HG03045 (cell line): ENCODE measurements at regions not wholly inside any gene's neighbourhood (a gene's known extent, or its start where the extent isn't known, plus 50 kb on each side); places are given as distances from the start of the nearest gene placed in this dataset.
"Not testable (repeated sequence)": the region's sequence is repeated elsewhere in the genome, so short reads cannot be mapped to it uniquely, and the experiment has no call there.

Source experiments
- ATAC-seq: cut with Tn5 transposase; IDR thresholded peaks from one replicate; pipeline ENCODE4 v1.9.1; 2021; ENCODE audit warnings: mild to moderate bottlenecking, moderate library complexity; ENCODE audit not compliant: unreplicated experiment

DNA sequence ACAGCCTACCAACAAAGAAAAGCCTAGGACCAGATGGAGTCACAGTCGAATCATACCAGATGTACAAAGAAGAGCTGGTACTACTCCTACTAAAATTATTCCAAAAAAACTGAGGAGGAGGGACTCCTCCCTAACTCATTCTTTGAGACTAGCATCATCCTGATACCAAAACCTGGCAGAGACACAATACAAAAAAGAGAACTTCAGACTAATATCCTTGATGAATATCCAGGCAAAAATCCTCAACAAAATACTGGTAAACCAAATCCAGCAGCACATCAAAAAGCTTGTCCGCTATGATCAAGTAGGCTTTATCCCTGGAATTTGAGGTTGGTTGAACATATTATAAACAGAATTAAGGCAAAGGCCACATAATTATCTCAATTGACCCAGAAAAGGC lies 900.4 kb upstream of the ARRDC3 start:
- no peak for ATAC-seq

DNA sequence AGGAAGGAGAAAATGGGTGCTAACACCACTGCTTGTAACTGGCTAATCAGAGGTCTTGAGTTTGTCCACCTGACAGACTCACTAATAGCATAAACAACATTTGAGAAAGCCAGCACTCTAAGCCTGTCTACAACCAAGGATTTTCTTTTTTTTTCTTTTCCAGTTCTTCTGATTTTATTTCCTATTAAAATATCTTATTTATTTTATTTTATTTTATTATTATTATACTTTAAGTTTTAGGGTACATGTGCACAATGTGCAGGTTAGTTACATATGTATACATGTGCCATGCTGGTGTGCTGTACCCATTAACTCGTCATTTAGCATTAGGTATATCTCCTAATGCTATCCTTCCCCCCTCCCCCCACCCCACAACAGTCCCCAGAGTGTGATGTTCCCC lies 888.6 kb upstream of the ARRDC3 start:
- not testable (repeated sequence) for ATAC-seq

DNA sequence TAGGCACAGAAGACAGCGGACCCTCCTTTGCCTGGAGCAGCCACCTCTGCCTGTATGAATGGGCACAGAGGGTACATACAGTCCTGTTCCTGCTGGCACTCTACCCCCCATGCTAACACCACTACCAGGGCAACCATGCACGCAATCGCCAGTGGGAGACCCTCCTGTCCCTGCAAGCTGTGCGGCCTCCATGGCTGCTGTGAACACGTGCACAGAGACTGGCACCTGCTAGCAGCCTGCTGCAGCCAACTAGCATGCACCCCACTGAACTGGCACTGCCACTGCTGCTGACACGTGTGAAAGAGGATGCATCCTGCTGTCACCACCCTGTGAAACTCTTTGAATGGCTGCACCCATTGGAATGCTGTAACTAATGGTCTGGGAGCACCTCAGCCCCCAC lies 885.2 kb upstream of the ARRDC3 start:
- no peak for ATAC-seq

DNA sequence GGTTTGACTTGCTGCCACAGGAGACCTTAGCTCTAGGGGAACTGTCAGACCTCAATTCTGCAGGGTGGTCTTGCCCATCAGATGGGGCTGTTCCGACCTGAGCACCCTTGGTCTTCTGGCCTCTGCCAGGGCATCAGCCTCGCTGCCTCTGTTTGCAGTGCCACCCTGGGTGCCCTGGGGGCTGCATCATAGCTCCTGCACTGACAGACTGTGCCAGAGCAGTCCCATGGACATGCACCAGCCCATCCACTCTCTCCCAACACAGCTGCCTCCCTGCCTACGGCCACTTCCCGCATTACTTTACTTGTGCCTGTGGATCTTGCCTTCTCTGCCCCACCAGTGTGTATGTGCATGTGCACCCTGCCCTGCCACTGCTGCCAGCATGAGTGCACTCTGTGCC lies 884.7 kb upstream of the ARRDC3 start:
- no peak for ATAC-seq

DNA sequence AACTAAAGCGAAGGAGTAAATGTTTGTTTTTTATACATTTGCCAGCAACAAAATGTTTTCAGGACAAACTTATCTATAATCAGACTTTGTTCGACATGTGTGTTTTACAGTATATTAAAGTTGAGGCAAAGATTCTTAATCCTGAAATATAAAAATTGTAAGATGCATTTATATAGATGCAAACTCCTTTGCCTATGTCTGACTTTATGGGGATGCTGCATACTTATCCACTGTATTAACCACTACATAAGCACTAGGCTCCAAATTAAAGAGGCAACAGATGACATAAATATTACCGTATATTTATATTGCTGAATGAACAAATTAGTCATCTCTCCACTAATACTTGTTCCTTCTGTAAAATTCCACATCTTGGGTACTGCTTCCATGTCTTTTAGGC lies 882.7 kb upstream of the ARRDC3 start:
- no peak for ATAC-seq

DNA sequence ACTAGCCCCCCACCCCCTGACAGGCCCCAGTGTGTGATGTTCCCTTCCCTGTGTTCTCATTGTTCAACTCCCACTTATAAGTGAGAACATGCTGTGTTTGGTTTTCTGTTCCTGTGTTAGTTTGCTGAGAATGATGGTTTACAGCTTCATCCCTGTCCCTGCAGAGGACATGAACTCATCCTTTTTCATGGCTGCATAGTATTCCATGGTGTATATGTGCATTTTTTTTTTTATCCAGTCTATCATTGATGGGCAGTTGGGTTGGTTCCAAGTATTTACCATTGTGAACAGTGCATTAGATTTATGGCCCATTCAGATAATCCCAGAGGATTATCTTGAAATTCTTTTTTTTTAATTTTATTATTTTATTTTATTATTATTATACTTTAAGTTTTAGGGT lies 872.5 kb upstream of the ARRDC3 start:
- not testable (repeated sequence) for ATAC-seq

DNA sequence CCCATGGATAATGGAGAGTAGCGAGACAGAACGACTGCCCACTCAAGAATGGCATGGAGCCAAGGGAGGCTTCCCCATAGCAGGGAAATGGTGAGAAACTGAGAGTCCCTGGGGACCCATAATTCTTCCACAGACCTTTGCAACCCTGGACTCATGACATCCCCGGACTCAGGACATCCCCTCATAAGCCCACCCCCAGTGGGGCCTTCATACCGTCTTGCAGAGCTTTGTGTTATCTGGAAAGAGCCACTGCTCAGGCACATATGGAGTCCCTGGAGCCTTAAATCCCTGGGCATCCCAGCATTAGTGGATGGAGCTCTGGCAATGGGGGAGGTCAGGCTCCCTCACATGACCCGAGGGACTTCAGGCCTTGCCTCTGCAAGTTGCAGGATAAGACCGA lies 865.4 kb upstream of the ARRDC3 start:
- no peak for ATAC-seq

DNA sequence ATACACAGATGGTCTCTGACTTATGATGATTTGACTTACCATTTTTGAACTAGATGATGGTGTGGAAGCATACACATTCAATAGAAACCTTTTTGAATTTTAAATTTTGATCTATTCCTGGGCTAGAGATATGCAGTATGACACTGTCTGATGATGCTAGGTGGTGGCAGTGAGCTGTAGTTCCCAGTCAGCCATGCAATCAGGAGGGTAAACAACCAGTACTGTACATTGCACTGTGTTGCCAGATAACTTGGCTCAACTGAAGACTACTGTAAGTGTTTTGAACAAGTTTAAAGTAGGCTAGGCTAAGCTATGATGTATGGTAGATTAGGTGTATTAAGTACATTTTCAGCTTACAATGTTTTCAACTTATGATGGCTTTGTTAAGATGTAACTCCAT lies 859.1 kb upstream of the ARRDC3 start:
- ATAC-seq = no peak

DNA sequence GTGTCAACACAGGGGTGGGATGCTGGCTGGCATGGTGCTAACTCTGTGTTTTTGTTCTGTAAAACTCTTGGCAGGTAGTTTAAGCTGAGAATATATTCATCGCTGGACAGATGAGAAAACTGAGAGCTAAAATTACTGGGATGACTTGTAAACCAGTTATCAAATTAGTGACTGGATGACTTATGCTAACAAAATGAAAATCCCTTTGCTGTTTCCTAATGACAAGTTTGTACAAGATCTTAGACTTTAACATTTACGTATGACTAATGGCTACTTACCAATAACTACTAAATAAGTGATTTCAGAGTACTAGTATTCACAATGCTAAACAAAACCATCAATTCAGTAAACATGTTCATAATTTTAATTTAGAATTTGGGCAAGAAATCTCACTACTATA lies 854.8 kb upstream of the ARRDC3 start:
- no peak for ATAC-seq

DNA sequence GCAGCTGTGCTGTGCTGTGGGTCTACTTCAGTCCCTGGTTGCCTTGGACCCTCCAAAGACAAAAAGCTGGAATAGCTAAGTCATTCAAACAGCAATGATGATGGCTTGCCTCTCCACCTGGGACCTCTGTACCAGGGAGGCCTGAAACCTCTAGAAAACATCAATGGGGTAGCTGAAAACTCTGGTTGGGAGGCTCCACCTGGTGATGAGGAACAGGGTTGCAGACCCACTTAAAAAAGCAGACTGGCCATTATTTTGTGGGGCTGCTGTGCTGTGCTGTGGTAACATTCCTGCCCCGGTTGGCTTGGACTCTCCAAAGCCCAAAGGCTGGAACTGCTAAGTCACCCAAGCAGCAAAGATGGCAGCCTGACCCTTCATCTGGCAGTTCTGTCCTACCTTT lies 839.3 kb upstream of the ARRDC3 start:
- ATAC-seq = no peak

DNA sequence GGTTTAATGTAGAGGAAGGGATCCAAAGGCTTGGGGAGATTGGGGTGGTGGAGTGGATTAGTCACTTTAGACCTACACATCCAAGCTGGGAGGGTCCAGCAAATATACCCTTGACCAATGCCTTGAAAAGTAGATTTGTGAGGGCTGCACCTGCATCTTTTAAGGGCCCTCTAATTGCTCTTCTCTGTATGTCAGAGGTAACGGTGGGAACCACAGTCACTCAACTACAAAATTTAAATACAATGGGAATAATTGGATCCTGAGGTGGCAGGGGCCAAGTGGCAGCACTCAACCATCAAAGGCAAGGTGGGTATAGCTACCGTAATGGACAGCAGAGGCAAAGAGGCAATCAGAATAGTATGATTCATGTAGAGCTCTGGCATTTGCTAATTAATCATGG lies 833.7 kb upstream of the ARRDC3 start:
- not testable (repeated sequence) for ATAC-seq

DNA sequence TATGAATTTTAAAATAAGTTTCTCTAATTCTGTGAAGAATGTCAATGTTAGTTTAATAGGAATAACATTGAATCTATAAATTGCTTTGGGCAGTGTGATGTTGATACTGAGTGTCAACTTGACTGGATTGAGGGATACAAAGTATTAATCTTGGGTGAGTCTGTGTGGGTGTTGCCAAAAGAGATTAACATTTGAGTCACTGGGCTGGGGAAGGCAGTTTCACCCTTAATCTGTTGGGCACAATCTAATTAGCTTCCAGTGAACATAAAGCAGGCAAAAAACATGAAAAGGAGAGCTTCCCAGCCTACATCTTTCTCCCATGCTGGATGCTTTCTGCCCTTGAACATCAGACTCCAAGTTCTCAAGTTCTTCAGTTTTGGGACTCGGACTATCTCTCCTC lies 832.0 kb upstream of the ARRDC3 start:
- no peak for ATAC-seq

DNA sequence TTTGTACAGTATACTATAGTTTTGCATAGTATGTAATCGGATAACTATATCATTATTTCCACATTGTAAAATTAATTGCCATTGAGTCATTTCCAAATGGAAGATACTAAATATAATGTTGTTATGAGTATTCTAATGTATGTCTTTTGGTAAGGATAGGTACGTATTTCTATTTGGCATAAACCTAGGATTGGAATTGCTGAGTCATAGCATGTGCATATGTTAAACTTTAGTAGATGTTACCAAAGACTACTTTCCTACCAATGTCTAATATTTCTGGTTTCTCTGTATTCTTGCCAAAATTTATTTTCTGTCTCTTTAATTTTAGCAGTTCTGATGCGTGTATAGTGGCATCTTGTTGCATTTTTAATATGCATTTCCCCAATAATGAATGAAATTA lies 825.1 kb upstream of the ARRDC3 start:
- ATAC-seq = no peak

DNA sequence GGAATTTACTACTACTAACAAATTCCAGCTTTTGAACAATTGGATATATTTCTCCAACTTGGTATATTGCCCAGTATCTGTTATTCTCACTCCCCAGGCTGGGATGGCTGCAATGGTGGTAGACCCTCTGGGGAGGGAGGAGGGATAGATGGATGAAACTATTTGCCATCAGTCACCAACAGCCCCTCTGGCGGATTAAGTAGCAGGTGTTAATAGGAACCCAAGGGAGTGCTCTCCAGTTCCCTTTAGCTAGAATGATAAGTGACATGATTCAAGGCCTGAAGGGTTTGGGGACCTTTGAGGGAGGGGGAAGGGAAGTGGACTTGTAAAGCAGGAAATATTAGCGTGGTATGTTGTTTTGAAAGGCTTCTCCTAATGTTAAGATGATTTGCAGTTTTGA lies 824.0 kb upstream of the ARRDC3 start:
- no peak for ATAC-seq

DNA sequence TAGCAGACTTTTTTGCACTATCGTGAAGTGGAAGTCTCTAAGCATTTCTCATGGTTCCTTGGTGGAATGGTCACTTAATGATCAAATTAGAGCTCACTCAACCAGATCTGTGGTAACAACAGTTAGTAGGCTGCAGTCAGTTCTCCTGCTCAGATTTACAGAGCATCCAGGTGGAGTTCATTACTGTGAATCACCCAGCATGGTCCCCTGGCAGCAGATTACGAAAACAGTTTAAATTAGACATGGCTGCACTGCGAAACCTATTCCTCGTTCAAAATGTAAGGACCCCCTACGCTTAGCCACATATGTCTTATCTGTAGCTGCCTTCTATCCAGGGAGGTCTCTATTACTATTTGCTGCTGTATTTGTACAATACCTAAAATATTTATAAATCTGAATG lies 823.6 kb upstream of the ARRDC3 start:
- no peak for ATAC-seq

DNA sequence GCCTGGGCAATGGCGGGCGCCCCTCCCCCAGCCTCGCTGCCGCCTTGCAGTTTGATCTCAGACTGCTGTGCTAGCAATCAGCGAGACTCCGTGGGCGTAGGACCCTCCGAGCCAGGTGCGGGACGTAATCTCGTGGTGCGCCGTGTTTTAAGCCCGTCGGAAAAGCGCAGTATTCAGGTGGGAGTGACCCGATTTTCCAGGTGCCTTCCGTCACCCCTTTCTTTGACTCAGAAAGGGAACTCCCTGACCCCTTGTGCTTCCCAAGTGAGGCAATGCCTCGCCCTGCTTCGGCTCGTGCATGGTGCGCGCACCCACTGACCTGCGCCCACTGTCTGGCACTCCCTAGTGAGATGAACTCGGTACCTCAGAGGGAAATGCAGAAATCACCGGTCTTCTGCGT lies 815.9 kb upstream of the ARRDC3 start:
- ATAC-seq = not testable (repeated sequence)

DNA sequence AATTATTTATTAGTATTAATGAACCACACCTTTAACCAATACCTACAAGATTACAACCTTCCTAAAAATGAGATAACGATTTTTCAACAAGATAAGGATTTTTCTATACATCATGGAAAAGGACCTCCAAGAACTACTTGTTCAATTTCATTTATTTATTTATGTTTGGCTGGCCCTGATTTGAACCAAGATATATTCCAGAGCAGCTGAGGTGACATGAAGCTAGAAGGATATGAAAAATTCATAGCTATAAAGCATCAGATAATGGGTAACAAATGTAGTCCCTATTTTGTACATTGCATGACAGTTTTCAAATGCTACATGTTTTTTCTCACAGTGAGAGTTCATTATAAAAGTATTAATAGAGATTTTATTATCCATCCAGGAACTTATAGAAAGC lies 798.5 kb upstream of the ARRDC3 start:
- no peak for ATAC-seq

DNA sequence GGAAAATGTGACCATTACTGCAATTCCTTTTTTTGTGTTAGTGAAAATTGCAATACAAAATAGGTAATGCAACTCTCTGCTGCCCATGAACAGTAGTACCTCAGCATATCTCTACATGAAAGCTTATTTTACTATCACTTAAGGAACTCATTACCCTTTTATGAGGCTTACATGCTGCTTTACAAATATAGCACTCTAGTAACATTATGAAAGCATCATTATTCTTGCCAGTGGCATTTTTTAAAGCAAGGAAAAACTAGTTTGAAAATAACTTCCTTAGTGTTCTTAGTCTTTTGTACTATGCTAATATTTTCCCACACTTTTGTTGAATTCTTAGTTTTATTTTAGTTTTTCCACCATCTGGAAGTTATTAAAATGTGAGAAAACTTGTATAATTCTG lies 797.3 kb upstream of the ARRDC3 start:
- no peak for ATAC-seq

DNA sequence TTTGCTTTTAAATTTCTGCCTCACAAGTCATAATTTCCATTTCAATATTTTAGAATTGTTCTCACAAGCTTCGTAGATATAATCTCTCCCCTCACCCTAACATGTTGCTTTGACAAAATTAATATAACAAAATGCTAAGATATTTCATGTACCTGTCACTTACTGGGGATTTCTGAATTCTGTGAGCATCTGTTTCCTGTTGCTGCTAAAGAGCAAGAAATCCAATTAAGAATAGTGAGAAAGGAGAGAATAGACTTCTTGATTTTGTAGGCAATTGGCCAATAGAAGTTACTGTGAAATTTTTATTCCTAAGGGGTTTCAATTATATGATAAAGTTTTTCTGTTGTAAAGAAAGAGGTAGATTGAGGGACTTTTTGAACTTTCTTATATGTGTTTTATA lies 796.5 kb upstream of the ARRDC3 start:
- no peak for ATAC-seq

DNA sequence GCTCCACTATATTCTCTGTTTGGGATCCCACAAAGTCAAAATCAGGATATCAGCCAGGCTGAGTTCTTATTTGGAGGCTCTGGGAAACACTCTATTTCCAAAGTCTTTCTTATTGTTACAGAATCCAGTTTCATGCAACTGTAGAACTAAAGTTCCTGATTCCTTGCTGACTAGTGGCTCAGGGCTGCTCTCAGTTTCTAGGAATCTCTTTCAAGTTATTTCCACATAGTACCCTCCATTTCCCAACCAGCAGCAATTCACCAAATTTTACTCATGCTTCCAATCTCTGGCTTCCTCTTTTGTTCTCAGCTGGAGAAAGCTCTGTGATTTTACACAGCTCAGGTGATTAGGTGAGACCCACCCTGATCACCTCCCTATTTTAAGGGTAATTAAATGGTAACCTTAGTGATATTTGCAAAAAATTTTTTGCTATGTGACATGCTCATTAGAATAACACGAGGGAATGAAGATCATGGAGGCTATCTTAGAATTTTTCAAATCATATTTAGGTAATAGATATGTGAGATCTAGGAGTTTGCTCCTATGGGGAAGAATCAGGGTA lies 794.9 kb upstream of the ARRDC3 start:
- no peak for ATAC-seq

DNA sequence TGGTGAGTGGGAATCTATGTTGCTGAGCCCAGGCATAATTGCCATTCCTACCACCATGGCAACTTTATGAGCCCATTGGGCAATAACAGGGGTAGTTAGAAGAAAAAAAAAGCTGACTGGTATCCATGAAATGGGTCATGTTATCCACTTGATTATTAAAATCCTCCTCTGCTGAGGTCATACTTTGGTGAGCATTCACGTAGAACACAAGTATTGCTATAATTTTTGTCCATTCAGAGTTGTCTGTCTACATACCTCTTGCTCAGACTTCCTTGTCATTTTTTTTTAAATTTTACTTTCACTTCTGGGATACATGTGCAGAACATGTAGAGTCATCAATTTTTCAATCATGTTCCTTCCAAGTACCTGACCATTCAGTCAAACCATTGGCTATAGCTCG lies 780.8 kb upstream of the ARRDC3 start:
- no peak for ATAC-seq

DNA sequence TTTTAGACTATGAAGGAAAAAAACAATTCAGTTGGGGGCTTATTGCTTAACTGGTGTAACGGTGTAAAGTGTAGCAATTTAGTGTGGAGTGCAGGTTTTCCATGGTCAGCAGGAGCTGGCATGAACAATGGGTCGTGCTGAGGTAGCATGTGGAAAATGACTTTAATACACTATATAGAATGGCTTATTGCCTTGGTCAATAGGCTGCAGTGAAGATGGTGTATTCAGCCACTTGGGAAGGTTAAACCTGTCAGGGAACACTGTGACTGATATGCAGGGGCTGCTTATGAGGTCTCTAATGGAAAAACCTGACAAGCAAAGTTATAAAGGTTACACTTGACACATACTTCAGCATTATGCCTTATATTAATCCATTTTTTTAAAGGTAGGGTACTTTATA lies 764.7 kb upstream of the ARRDC3 start:
- no peak for ATAC-seq

DNA sequence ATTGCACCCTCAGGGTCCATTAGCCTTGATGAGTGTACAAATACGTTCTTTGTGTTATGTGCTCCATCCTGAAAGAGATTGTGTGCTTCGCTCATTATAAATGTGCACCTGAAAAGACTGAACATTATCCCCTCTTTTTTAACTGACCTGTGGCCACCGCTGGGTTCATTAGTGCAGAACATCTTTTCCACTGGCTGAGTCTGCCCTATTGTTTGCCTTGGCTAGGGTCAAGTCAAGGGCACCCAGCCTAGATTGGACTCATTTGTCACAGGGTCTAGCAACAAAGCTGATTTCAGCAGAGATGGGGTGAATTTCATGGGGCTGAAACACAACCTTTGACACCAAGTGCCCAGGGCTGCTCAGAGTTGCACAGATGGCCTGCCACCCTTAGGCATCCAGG lies 764.1 kb upstream of the ARRDC3 start:
- ATAC-seq = no peak

DNA sequence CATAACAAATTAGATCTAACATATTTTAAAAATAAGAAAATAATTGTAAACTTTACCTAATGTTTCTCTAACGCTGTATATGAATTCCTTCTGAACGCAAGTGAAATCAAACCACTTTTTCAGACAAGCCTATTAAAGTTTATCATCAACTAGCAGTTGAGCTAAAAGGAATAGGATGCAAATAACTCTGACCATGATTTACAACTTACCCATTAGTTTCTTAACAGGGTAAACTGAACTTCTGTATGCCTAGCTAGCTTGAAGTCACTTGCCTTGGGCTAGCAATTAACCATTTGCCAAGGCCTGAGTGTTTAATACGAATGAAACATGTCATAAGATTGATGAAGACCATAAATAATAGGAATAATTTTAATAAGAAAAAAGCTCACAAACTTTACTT lies 762.7 kb upstream of the ARRDC3 start:
- ATAC-seq = no peak
